22Rv1 (cell line): ENCODE measurements at regions not wholly inside any gene's neighbourhood (a gene's known extent, or its start where the extent isn't known, plus 50 kb on each side); places are given as distances from the start of the nearest gene placed in this dataset.

Experiments used
- CTCF ChIP-seq: fragments of 450-650 bp; IDR thresholded peaks from 2 replicates; pipeline ENCODE4 v1.5.1; 2017; ENCODE audit warnings: mild to moderate bottlenecking
- ZFX ChIP-seq: fragments of 450-650 bp; IDR thresholded peaks from 2 replicates; pipeline ENCODE4 v1.6.1; 2017; ENCODE audit warnings: antibody characterized with exemption, borderline replicate concordance

GRCh38 chr11:134822897-134823296, 410.9 kb upstream of the B3GAT1 start:
- TF ChIP-seq CTCF: no peak
- TF ChIP-seq ZFX: no peak
